Colonic mucosa (tissue), 4 donors: ENCODE measurements at regions not wholly inside any gene's neighbourhood (a gene's known extent, or its start where the extent isn't known, plus 50 kb on each side); places are given as distances from the start of the nearest gene placed in this dataset.

Experiments
- DNase-seq: peaks from one replicate; pipeline ENCODE4 v3.0.0-alpha.2; 2020
- H3K27ac ChIP-seq: fragments of 200-600 bp; one replicate; pipeline ENCODE4 v1.8.0; 2021
- H3K27me3 ChIP-seq: fragments of 200-600 bp; one replicate; pipeline ENCODE4 v1.8.0; 2021
- H3K36me3 ChIP-seq: fragments of 200-600 bp; one replicate; pipeline ENCODE4 v1.8.0; 2021
- H3K4me1 ChIP-seq: fragments of 200-600 bp; one replicate; pipeline ENCODE4 v1.8.0; 2021; ENCODE audit warnings: mild to moderate bottlenecking
- H3K4me3 ChIP-seq: fragments of 200-600 bp; one replicate; pipeline ENCODE4 v1.8.0; 2021
- H3K9ac ChIP-seq, 2 donors: one replicate each; pipeline ENCODE4 v1.7.0; 2013; ENCODE audit warnings: control low read depth in 2 of 2, low read depth in 2 of 2, low read length in 2 of 2
- H3K9me3 ChIP-seq: fragments of 200-600 bp; one replicate; pipeline ENCODE4 v1.8.0; 2021
- CTCF ChIP-seq: fragments of 200-600 bp; IDR thresholded peaks from one replicate; pipeline ENCODE4 v1.8.0; 2022; ENCODE audit warnings: antibody characterized with exemption, mild to moderate bottlenecking
- intact Hi-C: fragments of 100-400 bp; cut with DNase I; formaldehyde crosslinking; loops from one replicate; pipeline ENCODE4 v1.14.1; 2022
- donor health status: healthy.
- donor health status: DM: no; HTN: no; CAD: no.
- donor health status: DM: no; HTN: no; CAD: no.

GRCh38 chr1:5552787-5553484 is 439.3 kb downstream of the NPHP4 start:
- no peaks in the 10 kb centered on the region for H3K27me3 ChIP-seq
- intact Hi-C loops = no loop called here
- H3K4me1 ChIP-seq = no peaks in the 10 kb centered on the region
- no peak for TF ChIP-seq CTCF
- H3K9ac ChIP-seq = no peak overlapping the region
- no peak overlapping the region for H3K4me3 ChIP-seq
- DNase-seq = no peak
- H3K27ac ChIP-seq = no peak overlapping the region
- H3K36me3 ChIP-seq = no peaks in the 10 kb centered on the region
- no peaks in the 10 kb centered on the region for H3K9me3 ChIP-seq

- Histone ChIP-seq H3K27ac (no peak overlapping the region), H3K4me1 (no peaks in the 10 kb centered on the region), H3K27me3 (no peaks in the 10 kb centered on the region), H3K9me3 (no peaks in the 10 kb centered on the region), H3K4me3 (no peak overlapping the region), H3K9ac (no peak overlapping the region), H3K36me3 (no peaks in the 10 kb centered on the region)
- intact Hi-C loops = no loop called here
- TF ChIP-seq CTCF = no peak
- peak; percentile 52 for DNase-seq
These were observed 440.8 kb downstream of the NPHP4 start for GRCh38 chr1:5551274-5551975.

GRCh38 chr1:5548266-5548665 is 444.0 kb downstream of the NPHP4 start:
- H3K27me3 ChIP-seq = no peaks in the 10 kb centered on the region
- no peak overlapping the region for H3K4me3 ChIP-seq
- no peak overlapping the region for H3K27ac ChIP-seq
- intact Hi-C loops = no loop called here
- no peaks in the 10 kb centered on the region for H3K4me1 ChIP-seq
- H3K36me3 ChIP-seq = no peaks in the 10 kb centered on the region
- no peak for TF ChIP-seq CTCF
- H3K9me3 ChIP-seq = no peaks in the 10 kb centered on the region
- no peak overlapping the region for H3K9ac ChIP-seq
- DNase-seq = no peak

- Histone ChIP-seq H3K36me3 (no peaks in the 10 kb centered on the region), H3K4me3 (no peak overlapping the region), H3K27me3 (no peaks in the 10 kb centered on the region), H3K9ac (no peak overlapping the region), H3K27ac (no peak overlapping the region), H3K9me3 (no peaks in the 10 kb centered on the region), H3K4me1 (no peaks in the 10 kb centered on the region)
- no peak for TF ChIP-seq CTCF
- intact Hi-C loops = no loop called here
- DNase-seq = no peak
These were observed 449.0 kb downstream of the NPHP4 start for GRCh38 chr1:5543235-5543634.

- Histone ChIP-seq H3K9ac (no peak overlapping the region), H3K4me3 (no peak overlapping the region), H3K4me1 (no peaks in the 10 kb centered on the region), H3K36me3 (no peaks in the 10 kb centered on the region), H3K27ac (no peak overlapping the region), H3K9me3 (no peaks in the 10 kb centered on the region), H3K27me3 (no peaks in the 10 kb centered on the region)
- no peak for TF ChIP-seq CTCF
- intact Hi-C loops = no loop called here
- no peak for DNase-seq
These were observed 459.4 kb downstream of the NPHP4 start for GRCh38 chr1:5532811-5533210.
